ENCODE measurements at regions not wholly inside any gene's neighbourhood (a gene's known extent, or its start where the extent isn't known, plus 50 kb on each side); places are given as distances from the start of the nearest gene placed in this dataset.

DNA sequence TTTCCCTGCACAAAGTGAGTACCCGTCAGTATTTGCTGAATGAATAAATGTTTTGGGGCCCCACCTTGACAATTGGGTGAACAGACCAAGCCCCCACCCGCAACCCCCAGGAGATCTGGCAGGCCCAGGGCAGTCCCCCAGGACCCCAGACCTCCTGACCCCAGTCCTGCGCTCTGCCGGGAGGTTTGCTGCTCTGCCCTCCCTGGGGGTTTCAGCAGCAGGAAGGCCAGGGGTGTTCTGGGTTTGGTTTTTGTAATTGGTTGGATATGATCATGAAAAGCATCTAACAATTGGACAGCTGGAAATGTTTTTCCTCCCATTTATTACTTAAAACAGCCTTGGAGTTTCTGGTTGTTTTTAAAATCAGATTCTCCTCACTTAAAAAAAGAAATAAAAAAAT, 193.8 kb downstream of the URI1 start:
- no peak overlapping the region for H3K4ac ChIP-seq (ENCODE audit: low read depth, low read length)
- WGBS, 2 experiments (ENCODE audit: extremely low coverage in 2 of 2, insufficient read length in 1 of 2), result 20% methylated on average over 1 of the region's 4 CpGs; no CpG with 5 or more reads in 1 of the 2 experiments
- peaks cover 5% of the 10 kb centered on the region; the same call in 1 of the 2 replicates for H3K9me3 ChIP-seq (ENCODE audit: control insufficient read depth, insufficient read depth, low read length)
- H3K14ac ChIP-seq (replicated peaks; ENCODE audit: low read depth, low read length), result no peak overlapping the region
- H3K9me1 ChIP-seq (ENCODE audit: insufficient read depth, low read length), result no peaks in the 10 kb centered on the region
- H2AK5ac ChIP-seq (ENCODE audit: low read depth, low read length), result no peak overlapping the region
- ATAC-seq (ENCODE audit: low read depth) (no peak), DNase-seq (no peak)
- H3K4me2 ChIP-seq (ENCODE audit: low read depth, low read length), result no peak overlapping the region
- ChIA-PET POLR2A (ENCODE audit: unreplicated experiment) (no interaction called here), CTCF (no interaction called here)
- no peak overlapping the region for H3K27ac ChIP-seq (ENCODE audit: insufficient read depth, low read length)
- intact Hi-C loops (cut with micrococcal nuclease) (no loop called here), in situ Hi-C loops (cut with MboI; ENCODE audit: low sequenced_read_pairs) (no loop called here), dilution Hi-C loops (cut with HindIII; ENCODE audit: low sequenced_read_pairs, unreplicated experiment) (no loop called here)
- H4K5ac ChIP-seq (ENCODE audit: low read depth, low read length), result no peak overlapping the region
- H4K91ac ChIP-seq (ENCODE audit: insufficient read depth, low read depth, low read length), result no peak overlapping the region
- no peak overlapping the region for H3K56ac ChIP-seq (ENCODE audit: extremely low read depth, insufficient read depth, low read length)
- H3K23ac ChIP-seq (ENCODE audit: low read depth, low read length), result no peak overlapping the region
- H3K4me3 ChIP-seq (ENCODE audit: insufficient read depth, low read depth, low read length), result no peak overlapping the region
- no peaks in the 10 kb centered on the region for H3K4me1 ChIP-seq (ENCODE audit: control insufficient read depth, insufficient read depth, low read length)
- no TSS peak for BruUV-seq (replicated peaks)
- no peaks in the 10 kb centered on the region for H3K27me3 ChIP-seq (ENCODE audit: control insufficient read depth, insufficient read depth, low read length)
- TF ChIP-seq RCOR1 (IDR thresholded peaks at IDR 0.05; ENCODE audit: insufficient replicate concordance, low read length) (no peak), CEBPB (IDR thresholded peaks at IDR 0.05; ENCODE audit: low read depth, low read length) (no peak), MAZ (IDR thresholded peaks at IDR 0.05; ENCODE audit: borderline replicate concordance, low read depth, low read length) (no peak), RAD21 (IDR thresholded peaks at IDR 0.05; ENCODE audit: low read length) (no peak), BHLHE40 (IDR thresholded peaks at IDR 0.05; ENCODE audit: low read depth, low read length) (no peak), CHD1 (IDR thresholded peaks at IDR 0.05; ENCODE audit: low read depth, low read length) (no peak), MXI1 (IDR thresholded peaks at IDR 0.05; ENCODE audit: borderline replicate concordance, low read depth, low read length) (no peak), SMC3 (IDR thresholded peaks at IDR 0.05; ENCODE audit: low read depth, low read length) (no peak), NFE2L2 (IDR thresholded peaks at IDR 0.05; ENCODE audit: low read depth, low read length) (no peak), MAFK (IDR thresholded peaks at IDR 0.05; ENCODE audit: low read depth, low read length) (no peak), FOS (IDR thresholded peaks at IDR 0.05; ENCODE audit: low read depth, low read length) (no peak), POLR2A (IDR thresholded peaks at IDR 0.05; ENCODE audit: low read depth, low read length) (no peak), RFX5 (IDR thresholded peaks at IDR 0.05; ENCODE audit: low read depth, low read length) (no peak)
- TF ChIP-seq, protein P1, sequence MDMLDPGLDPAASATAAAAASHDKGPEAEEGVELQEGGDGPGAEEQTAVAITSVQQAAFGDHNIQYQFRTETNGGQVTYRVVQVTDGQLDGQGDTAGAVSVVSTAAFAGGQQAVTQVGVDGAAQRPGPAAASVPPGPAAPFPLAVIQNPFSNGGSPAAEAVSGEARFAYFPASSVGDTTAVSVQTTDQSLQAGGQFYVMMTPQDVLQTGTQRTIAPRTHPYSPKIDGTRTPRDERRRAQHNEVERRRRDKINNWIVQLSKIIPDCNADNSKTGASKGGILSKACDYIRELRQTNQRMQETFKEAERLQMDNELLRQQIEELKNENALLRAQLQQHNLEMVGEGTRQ (IDR thresholded peaks at IDR 0.05; ENCODE audit: low read depth, low read length), result no peak
- TF ChIP-seq, protein P2, sequence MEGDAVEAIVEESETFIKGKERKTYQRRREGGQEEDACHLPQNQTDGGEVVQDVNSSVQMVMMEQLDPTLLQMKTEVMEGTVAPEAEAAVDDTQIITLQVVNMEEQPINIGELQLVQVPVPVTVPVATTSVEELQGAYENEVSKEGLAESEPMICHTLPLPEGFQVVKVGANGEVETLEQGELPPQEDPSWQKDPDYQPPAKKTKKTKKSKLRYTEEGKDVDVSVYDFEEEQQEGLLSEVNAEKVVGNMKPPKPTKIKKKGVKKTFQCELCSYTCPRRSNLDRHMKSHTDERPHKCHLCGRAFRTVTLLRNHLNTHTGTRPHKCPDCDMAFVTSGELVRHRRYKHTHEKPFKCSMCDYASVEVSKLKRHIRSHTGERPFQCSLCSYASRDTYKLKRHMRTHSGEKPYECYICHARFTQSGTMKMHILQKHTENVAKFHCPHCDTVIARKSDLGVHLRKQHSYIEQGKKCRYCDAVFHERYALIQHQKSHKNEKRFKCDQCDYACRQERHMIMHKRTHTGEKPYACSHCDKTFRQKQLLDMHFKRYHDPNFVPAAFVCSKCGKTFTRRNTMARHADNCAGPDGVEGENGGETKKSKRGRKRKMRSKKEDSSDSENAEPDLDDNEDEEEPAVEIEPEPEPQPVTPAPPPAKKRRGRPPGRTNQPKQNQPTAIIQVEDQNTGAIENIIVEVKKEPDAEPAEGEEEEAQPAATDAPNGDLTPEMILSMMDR (conservative IDR thresholded peaks at IDR 0.05; ENCODE audit: low read depth, low read length), result no peak
- TF ChIP-seq, protein P3, sequence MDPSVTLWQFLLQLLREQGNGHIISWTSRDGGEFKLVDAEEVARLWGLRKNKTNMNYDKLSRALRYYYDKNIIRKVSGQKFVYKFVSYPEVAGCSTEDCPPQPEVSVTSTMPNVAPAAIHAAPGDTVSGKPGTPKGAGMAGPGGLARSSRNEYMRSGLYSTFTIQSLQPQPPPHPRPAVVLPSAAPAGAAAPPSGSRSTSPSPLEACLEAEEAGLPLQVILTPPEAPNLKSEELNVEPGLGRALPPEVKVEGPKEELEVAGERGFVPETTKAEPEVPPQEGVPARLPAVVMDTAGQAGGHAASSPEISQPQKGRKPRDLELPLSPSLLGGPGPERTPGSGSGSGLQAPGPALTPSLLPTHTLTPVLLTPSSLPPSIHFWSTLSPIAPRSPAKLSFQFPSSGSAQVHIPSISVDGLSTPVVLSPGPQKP (IDR thresholded peaks at IDR 0.05; ENCODE audit: borderline replicate concordance, low read depth, low read length), result no peak
- H2AFZ ChIP-seq (replicated peaks; ENCODE audit: low read length, poor library complexity), result no peak overlapping the region
- H3K9ac ChIP-seq (ENCODE audit: low read depth, low read length), result no peak overlapping the region
- H3K36me3 ChIP-seq (ENCODE audit: control insufficient read depth, insufficient read depth, low read length), result no peaks in the 10 kb centered on the region
- H2BK5ac ChIP-seq (ENCODE audit: low read depth, low read length, poor library complexity, severe bottlenecking), result no peak overlapping the region
- no peaks in the 10 kb centered on the region for H3K79me1 ChIP-seq (ENCODE audit: low read depth in 1 of 2, low read length in 2 of 2)
- H4K8ac ChIP-seq (ENCODE audit: low read depth in 2 of 2, low read length in 2 of 2), result no peak overlapping the region
- no peaks in the 10 kb centered on the region for H4K20me1 ChIP-seq (ENCODE audit: insufficient read depth, low read length)
- H2BK20ac ChIP-seq (ENCODE audit: low read depth, low read length), result no peak overlapping the region
- H3K18ac ChIP-seq (ENCODE audit: low read depth, low read length), result no peak overlapping the region
- no peak overlapping the region for H2AK9ac ChIP-seq (replicated peaks; ENCODE audit: low read depth, low read length, poor library complexity)
- no peak overlapping the region for H2BK15ac ChIP-seq (ENCODE audit: low read depth, low read length)
- no peak overlapping the region for H2BK120ac ChIP-seq (ENCODE audit: low read depth, low read length)

Measured in IMR-90 (cell line).